Panc1 (cell line): ENCODE measurements at regions not wholly inside any gene's neighbourhood (a gene's known extent, or its start where the extent isn't known, plus 50 kb on each side); places are given as distances from the start of the nearest gene placed in this dataset.

Experiments used
- ATAC-seq: fragments of 200-7000 bp; cut with Tn5 transposase; 2 replicates; pipeline ENCODE4 v1.9.1; 2020; ENCODE audit warnings: mild to moderate bottlenecking, moderate library complexity
- BruUV-seq: library from RNA; stranded (reverse); fragments of 400-500 nt; replicated peaks from 2 replicates; lab custom pipeline; 2021; lab: Mats Ljungman, UMichigan
- CTCF ChIA-PET: fragments of 300-600 bp; sonication (Branson Sonifier 250); formaldehyde crosslinking; loops from one replicate; lab custom pipeline; 2022; ENCODE audit warnings: antibody characterized with exemption; lab: Charles Lee
- POLR2A ChIA-PET: fragments of 300-600 bp; sonication (Branson Sonifier 250); formaldehyde crosslinking; loops from one replicate; lab custom pipeline; 2022; ENCODE audit warnings: antibody characterized with exemption; lab: Charles Lee
- DNase-seq: peaks from one replicate; pipeline ENCODE4 v3.0.0-alpha.2; 2010; ENCODE audit warnings: low read depth, low spot score
- H3K27ac ChIP-seq: 2 replicates; pipeline ENCODE4 v1.5.1; 2011; ENCODE audit warnings: mild to moderate bottlenecking, low read length, inconsistent platforms
- H3K27me3 ChIP-seq: fragments of 200-500 bp; sonication (Bioruptor generic); 2 replicates; pipeline ENCODE4 v1.6.0; 2014; ENCODE audit warnings: low read length, inconsistent platforms; ENCODE audit not compliant: control insufficient read depth, insufficient read depth
- H3K36me3 ChIP-seq: fragments of 200-500 bp; sonication (Bioruptor generic); 2 replicates; pipeline ENCODE4 v1.5.1; 2014; ENCODE audit warnings: inconsistent platforms, mild to moderate bottlenecking, low read length, moderate library complexity; ENCODE audit not compliant: control insufficient read depth, insufficient read depth
- H3K4me1 ChIP-seq: 2 replicates; pipeline ENCODE4 v1.5.1; 2011; ENCODE audit warnings: inconsistent platforms, mild to moderate bottlenecking, low read length, moderate library complexity; ENCODE audit not compliant: control insufficient read depth, insufficient read depth
- H3K4me3 ChIP-seq, 2 experiments: 2 replicates each; pipeline ENCODE4 v1.5.1; 2011 to 2012; ENCODE audit warnings: low read depth in 2 of 2, low read length in 2 of 2, mild to moderate bottlenecking in 2 of 2, inconsistent platforms in 1 of 2, moderate library complexity in 1 of 2
- H3K9me3 ChIP-seq: fragments of 200-500 bp; sonication (Bioruptor generic); 2 replicates; pipeline ENCODE4 v1.5.1; 2014; ENCODE audit warnings: low read depth, mild to moderate bottlenecking, inconsistent platforms, low read length, moderate library complexity; ENCODE audit not compliant: control insufficient read depth, insufficient read depth
- CTCF ChIP-seq: fragments of 450-650 bp; IDR thresholded peaks from 2 replicates; pipeline ENCODE4 v1.5.1; 2017; ENCODE audit warnings: mild to moderate bottlenecking
- POLR2AphosphoS5 ChIP-seq: IDR thresholded peaks from 2 replicates; pipeline ENCODE4 v1.6.1; 2012; ENCODE audit warnings: mild to moderate bottlenecking, low read depth, low read length, moderate library complexity
- REST ChIP-seq, 2 experiments: IDR thresholded peaks; 2 replicates each; pipeline ENCODE4 v1.6.1; 2011 to 2012; ENCODE audit warnings: low read depth in 2 of 2, control low read depth in 1 of 2, low read length in 1 of 2, mild to moderate bottlenecking in 1 of 2, moderate library complexity in 1 of 2; ENCODE audit not compliant: insufficient read depth in 1 of 2
- SIN3A ChIP-seq: IDR thresholded peaks from 2 replicates; pipeline ENCODE4 v1.6.1; 2012; ENCODE audit warnings: low read depth, mild to moderate bottlenecking, low read length, moderate library complexity, borderline replicate concordance; ENCODE audit not compliant: insufficient read depth
- TCF7L2 ChIP-seq: IDR thresholded peaks from 2 replicates; pipeline ENCODE4 v1.6.1; 2011; ENCODE audit warnings: mild to moderate bottlenecking, low read depth, low read length, inconsistent platforms
- in situ Hi-C: cut with HindIII; loops from 2 replicates; pipeline ENCODE4 v1.10.0; 2016; ENCODE audit warnings: low sequenced_read_pairs, low pct_unique_long_range_greater_than_20kb
- intact Hi-C: fragments of 100-400 bp; cut with micrococcal nuclease; formaldehyde crosslinking; loops from one replicate; pipeline ENCODE4 v1.10.0; 2022; ENCODE audit not compliant: unreplicated experiment

GRCh38 chr11:87967459-87967858 is 207.8 kb downstream of the RAB38 start:
- ATAC-seq: no peak
- no TSS peak for BruUV-seq
- Histone ChIP-seq H3K36me3 (no peaks in the 10 kb centered on the region), H3K4me1 (no peaks in the 10 kb centered on the region), H3K9me3 (no peaks in the 10 kb centered on the region), H3K4me3 (no peak overlapping the region), H3K27ac (no peak overlapping the region), H3K27me3 (no peaks in the 10 kb centered on the region; the same call in none of the 2 replicates)
- ChIA-PET CTCF (no interaction called here), POLR2A (no interaction called here)
- in situ Hi-C loops (no loop called here), intact Hi-C loops (no loop called here)
- TF ChIP-seq POLR2AphosphoS5 (no peak), CTCF (no peak), SIN3A (no peak), TCF7L2 (no peak)
- no peak for DNase-seq

- DNase-seq (no peak), ATAC-seq (no peak)
- intact Hi-C loops: no loop called here
- Histone ChIP-seq H3K9me3 (no peaks in the 10 kb centered on the region), H3K4me3 (no peak overlapping the region), H3K27ac (no peak overlapping the region), H3K27me3 (no peaks in the 10 kb centered on the region; the same call in none of the 2 replicates), H3K36me3 (no peaks in the 10 kb centered on the region), H3K4me1 (no peaks in the 10 kb centered on the region)
- TF ChIP-seq TCF7L2: no peak
- no peak for TF ChIP-seq REST (IDR thresholded peaks at IDR 0.05; ENCODE audit: insufficient read depth in 1 of 2, low read depth in 2 of 2, low read length in 1 of 2)
- no peak for TF ChIP-seq CTCF
- no peak for TF ChIP-seq SIN3A
- no peak for TF ChIP-seq POLR2AphosphoS5
- in situ Hi-C loops: no loop called here
- CTCF ChIA-PET: no interaction called here
- no TSS peak for BruUV-seq
- POLR2A ChIA-PET: no interaction called here
These were observed 208.5 kb downstream of the RAB38 start for GRCh38 chr11:87966694-87967093.
